Fibroblast of upper back skin (primary cell): ENCODE measurements at regions not wholly inside any gene's neighbourhood (a gene's known extent, or its start where the extent isn't known, plus 50 kb on each side); places are given as distances from the start of the nearest gene placed in this dataset.

Experiments used
- DNase-seq: peaks from one replicate; pipeline ENCODE4 v3.0.0-alpha.2; 2013

GRCh38 chr1:182292193-182292741 is 99.3 kb downstream of the GLUL start:
- no peak for DNase-seq

- DNase-seq: no peak
Observed at GRCh38 chr1:182291584-182292192, 99.9 kb downstream of the GLUL start.

GRCh38 chr1:182288749-182289604 is 102.6 kb downstream of the GLUL start:
- no peak for DNase-seq

GRCh38 chr1:182286761-182287160 is 104.8 kb downstream of the GLUL start:
- no peak for DNase-seq

- no peak for DNase-seq
Observed at GRCh38 chr1:182283746-182284544, 107.6 kb downstream of the GLUL start.

GRCh38 chr1:182281541-182281940 is 110.0 kb downstream of the GLUL start:
- DNase-seq: no peak

- DNase-seq: no peak
Observed at GRCh38 chr1:182280504-182280900, 111.1 kb downstream of the GLUL start.

GRCh38 chr1:182279724-182280503 is 111.7 kb downstream of the GLUL start:
- DNase-seq: no peak

GRCh38 chr1:182279302-182279701 is 112.3 kb downstream of the GLUL start:
- no peak for DNase-seq

- no peak for DNase-seq
Observed at GRCh38 chr1:182278144-182279054, 113.2 kb downstream of the GLUL start.

- no peak for DNase-seq
Observed at GRCh38 chr1:182275271-182275670, 116.3 kb downstream of the GLUL start.

- no peak for DNase-seq
Observed at GRCh38 chr1:182274618-182275017, 117.0 kb downstream of the GLUL start.

- no peak for DNase-seq
Observed at GRCh38 chr1:182270731-182271130, 120.9 kb downstream of the GLUL start.

GRCh38 chr1:182269097-182269496 is 122.5 kb downstream of the GLUL start:
- no peak for DNase-seq

GRCh38 chr1:182268669-182269068 is 122.9 kb downstream of the GLUL start:
- no peak for DNase-seq

- no peak for DNase-seq
Observed at GRCh38 chr1:182264185-182264584, 127.4 kb downstream of the GLUL start.

GRCh38 chr1:182263706-182264105 is 127.9 kb downstream of the GLUL start:
- no peak for DNase-seq

- no peak for DNase-seq
Observed at GRCh38 chr1:182262425-182262824, 129.2 kb downstream of the GLUL start.

GRCh38 chr1:182261655-182262054 is 129.9 kb downstream of the GLUL start:
- no peak for DNase-seq

GRCh38 chr1:182260516-182260915 is 131.1 kb downstream of the GLUL start:
- no peak for DNase-seq

- no peak for DNase-seq
Observed at GRCh38 chr1:182259968-182260367, 131.6 kb downstream of the GLUL start.
